RWPE1 (cell line): ENCODE measurements at regions not wholly inside any gene's neighbourhood (a gene's known extent, or its start where the extent isn't known, plus 50 kb on each side); places are given as distances from the start of the nearest gene placed in this dataset.

ENCODE experiments used
- CTCF ChIA-PET: fragments of 350-600 bp; sonication (Branson Sonifier 250); formaldehyde crosslinking; extraction: SDS; loops from one replicate; lab custom pipeline; 2021; lab: Yijun Ruan, JAX
- POLR2A ChIA-PET: fragments of 400-600 bp; formaldehyde crosslinking; extraction: SDS; loops from one replicate; lab custom pipeline; 2020; ENCODE audit warnings: antibody characterized with exemption; ENCODE audit not compliant: low non-redundant PET; lab: Yijun Ruan, JAX
- DNase-seq: peaks from one replicate; pipeline ENCODE4 v3.0.0; 2012; ENCODE audit warnings: low spot score
- H3K27ac ChIP-seq: fragments of 450-650 bp; 2 replicates; pipeline ENCODE4 v1.5.1; 2017
- TF ChIP-seq, protein P1 (sequence below): fragments of 450-650 bp; conservative IDR thresholded peaks from 2 replicates; pipeline ENCODE4 v1.5.1; 2017; ENCODE audit warnings: low read depth, mild to moderate bottlenecking

DNA sequence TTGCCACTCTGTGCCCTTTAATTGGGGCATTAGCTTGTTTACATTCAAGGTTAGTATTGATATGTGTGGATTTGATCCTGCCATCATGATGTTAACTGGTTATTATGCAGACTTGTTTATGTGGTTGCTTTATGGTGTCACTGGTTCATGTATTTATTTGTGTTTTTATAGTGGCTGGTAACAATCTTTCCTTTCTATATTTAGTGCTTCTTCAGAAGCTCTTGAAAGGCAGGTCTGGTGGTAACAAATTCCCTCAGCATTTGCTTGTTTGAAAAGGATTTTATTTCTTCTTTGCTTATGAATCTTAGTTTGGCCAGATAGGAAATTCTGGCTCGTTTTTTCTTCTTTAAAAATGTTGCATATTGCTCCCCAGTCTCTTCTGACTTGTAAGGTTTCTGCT, 215.4 kb downstream of the ZC3H11B start:
- H3K27ac ChIP-seq = no peak overlapping the region
- CTCF ChIA-PET = no interaction called here
- POLR2A ChIA-PET = no interaction called here
- TF ChIP-seq, protein P1, sequence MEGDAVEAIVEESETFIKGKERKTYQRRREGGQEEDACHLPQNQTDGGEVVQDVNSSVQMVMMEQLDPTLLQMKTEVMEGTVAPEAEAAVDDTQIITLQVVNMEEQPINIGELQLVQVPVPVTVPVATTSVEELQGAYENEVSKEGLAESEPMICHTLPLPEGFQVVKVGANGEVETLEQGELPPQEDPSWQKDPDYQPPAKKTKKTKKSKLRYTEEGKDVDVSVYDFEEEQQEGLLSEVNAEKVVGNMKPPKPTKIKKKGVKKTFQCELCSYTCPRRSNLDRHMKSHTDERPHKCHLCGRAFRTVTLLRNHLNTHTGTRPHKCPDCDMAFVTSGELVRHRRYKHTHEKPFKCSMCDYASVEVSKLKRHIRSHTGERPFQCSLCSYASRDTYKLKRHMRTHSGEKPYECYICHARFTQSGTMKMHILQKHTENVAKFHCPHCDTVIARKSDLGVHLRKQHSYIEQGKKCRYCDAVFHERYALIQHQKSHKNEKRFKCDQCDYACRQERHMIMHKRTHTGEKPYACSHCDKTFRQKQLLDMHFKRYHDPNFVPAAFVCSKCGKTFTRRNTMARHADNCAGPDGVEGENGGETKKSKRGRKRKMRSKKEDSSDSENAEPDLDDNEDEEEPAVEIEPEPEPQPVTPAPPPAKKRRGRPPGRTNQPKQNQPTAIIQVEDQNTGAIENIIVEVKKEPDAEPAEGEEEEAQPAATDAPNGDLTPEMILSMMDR = no peak
- no peak for DNase-seq

DNA sequence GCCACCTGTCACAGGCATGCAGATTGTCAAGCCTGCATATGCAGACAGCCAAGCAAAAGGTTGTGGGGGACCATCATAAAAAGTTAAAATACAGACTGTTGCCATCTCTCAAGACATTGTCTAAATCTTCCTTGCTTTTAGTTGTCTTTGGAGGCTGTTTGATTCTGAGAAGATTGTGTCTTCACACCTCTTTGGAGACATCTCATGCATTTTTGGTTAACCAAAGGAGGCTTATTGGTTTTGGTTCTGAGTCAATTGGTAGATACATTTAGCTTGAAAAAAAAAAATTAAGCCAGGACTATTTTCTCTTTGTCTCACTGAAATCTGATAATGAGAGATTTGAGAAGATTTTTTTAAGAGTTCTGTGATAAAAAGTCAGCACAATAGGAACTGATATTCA, 217.6 kb downstream of the LYPLAL1 start:
- TF ChIP-seq, protein P1 = no peak
- ChIA-PET POLR2A (no interaction called here), CTCF (interaction anchor here (0.6 to 1.0 kb wide), 3 partner anchors 164 to 362 kb away, joined by 3 read pairs; no protein-coding TSS in a partner anchor)
- no peak overlapping the region for H3K27ac ChIP-seq
- DNase-seq = no peak

DNA sequence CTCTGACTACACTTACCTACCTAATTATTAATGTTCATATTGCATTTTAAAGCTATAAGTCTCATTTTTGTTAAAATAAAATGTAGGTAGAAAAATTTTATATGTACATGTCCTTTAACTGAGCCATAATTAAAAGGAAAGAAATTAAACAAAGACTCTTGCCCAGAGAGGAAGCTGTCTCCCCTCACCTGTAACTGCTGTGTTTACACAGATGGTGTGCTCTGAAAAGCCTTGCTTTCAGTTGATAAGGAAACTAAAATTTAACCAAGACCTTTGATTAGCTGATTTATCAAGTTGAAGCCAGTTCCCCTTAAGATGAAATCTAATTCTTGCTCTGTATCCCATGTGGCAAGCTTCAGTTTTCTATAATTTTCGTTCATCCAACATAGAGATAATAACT, 213.5 kb downstream of the LYPLAL1 start:
- TF ChIP-seq, protein P1 = no peak
- no peak overlapping the region for H3K27ac ChIP-seq
- no peak for DNase-seq
- ChIA-PET CTCF (interaction anchor here (0.6 kb wide), 4 partner anchors 15 to 1255 kb away, joined by 3 read pairs; no protein-coding TSS in a partner anchor), POLR2A (no interaction called here)

DNA sequence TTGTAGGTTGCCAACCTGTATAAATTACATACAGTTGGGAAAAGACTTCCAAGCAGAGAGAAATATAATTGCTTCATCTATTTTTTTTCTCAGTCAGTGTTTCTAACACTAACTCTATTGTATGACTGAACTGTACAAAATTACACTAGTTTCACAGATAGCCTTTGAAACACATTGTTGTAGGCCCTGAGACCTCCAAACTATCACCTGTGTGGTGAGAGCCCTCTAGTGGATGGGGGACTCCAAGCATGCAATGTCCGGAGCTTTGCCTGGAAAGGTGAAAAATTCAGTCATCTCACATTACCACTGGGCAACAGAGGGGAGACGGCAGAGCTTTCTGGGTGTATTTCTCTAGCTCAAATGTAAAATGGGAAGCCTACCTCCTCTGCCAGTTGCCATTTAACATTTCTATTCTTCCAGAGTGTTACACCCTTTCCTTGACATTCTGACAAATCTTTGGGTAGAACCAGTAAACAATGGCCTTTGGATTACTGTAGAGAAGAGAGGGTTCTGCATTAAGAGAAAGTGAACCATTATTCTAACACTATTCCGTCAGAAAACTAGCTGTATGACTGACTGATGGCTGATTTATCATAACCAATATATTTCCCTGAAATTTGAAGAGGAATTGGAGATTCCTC, 212.2 kb downstream of the LYPLAL1 start:
- CTCF ChIA-PET = interaction anchor here (0.5 to 1.6 kb wide), 45 partner anchors 9 to 1083 kb away, joined by 3 to 8 read pairs (median 4); no protein-coding TSS in a partner anchor
- POLR2A ChIA-PET = no interaction called here
- peak; percentile 69 for DNase-seq

DNA sequence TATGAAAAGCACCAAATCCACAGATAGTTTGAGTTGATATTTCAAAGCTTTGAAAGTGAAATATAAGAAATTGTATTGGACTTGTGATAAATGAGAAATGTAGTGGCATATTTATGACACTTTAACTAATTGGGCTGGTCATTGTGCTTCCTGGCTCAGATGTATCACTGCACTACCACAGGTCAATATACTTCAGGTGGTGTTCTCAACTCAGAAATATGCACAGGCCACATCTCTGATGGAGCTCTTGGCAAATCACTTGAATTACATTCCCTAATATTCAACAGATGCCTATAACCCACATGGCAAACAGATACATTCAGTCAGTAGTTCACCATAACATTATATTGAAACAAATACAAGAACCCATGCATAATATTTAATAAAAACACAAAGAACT, 209.6 kb downstream of the LYPLAL1 start:
- TF ChIP-seq, protein P1 = no peak
- POLR2A ChIA-PET = no interaction called here
- no peak overlapping the region for H3K27ac ChIP-seq
- no peak for DNase-seq
- CTCF ChIA-PET = interaction anchor here (0.9 kb wide), 1 partner anchor 283 kb away, joined by 3 read pairs; no protein-coding TSS in a partner anchor

More for the DNA sequence above, 212.2 kb downstream of the LYPLAL1 start:
- TF ChIP-seq, protein P1 = peak; percentile 72
- H3K27ac ChIP-seq = no peak overlapping the region

DNA sequence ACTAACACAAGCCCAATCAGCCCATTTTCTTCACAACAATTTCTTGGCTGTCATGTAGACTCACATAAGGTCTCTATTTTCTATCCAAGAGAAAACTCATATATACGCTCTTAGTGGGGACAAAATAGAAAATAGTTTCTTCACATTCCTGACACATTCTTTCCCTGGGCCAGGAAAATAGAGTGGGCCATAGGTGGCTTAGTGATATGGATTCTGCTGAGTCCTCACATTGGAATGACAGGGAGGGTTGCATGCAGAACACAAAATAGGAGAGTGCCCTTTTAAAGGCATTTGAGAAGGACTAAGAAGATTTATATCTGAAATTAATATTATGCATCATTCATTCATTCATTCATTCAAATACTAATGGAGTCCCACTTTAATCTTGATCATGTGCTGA, 207.7 kb downstream of the LYPLAL1 start:
- POLR2A ChIA-PET = no interaction called here
- H3K27ac ChIP-seq = no peak overlapping the region
- CTCF ChIA-PET = interaction anchor here (0.5 kb wide), 1 partner anchor 110 kb away, joined by 4 read pairs; no protein-coding TSS in a partner anchor
- TF ChIP-seq, protein P1 = no peak
- DNase-seq = no peak
